Motor neuron (in vitro differentiated cells): ENCODE measurements at regions not wholly inside any gene's neighbourhood (a gene's known extent, or its start where the extent isn't known, plus 50 kb on each side); places are given as distances from the start of the nearest gene placed in this dataset.

Experiments used
- ATAC-seq, 8 experiments: fragments of 200-7000 bp; cut with Tn5 transposase; replicated peaks in 6 of 8; 2 replicates each; pipeline ENCODE4 v1.8.0; 2021; ENCODE audit warnings: mild to moderate bottlenecking in 8 of 8, moderate library complexity in 8 of 8
- H3K27ac ChIP-seq, 2 donors: fragments of 250-450 bp; sonication (Bioruptor Pico); 2 replicates each; pipeline ENCODE4 v1.9.0; 2021; ENCODE audit warnings: antibody characterized with exemption in 2 of 2, mild to moderate bottlenecking in 2 of 2, moderate library complexity in 1 of 2
- H3K4me1 ChIP-seq, 2 donors: fragments of 250-450 bp; sonication (Bioruptor Pico); replicated peaks in 1 of 2; 2 replicates each; pipeline ENCODE4 v1.6.1; 2021; ENCODE audit warnings: antibody characterized with exemption in 2 of 2, mild to moderate bottlenecking in 2 of 2, moderate library complexity in 1 of 2
- H3K4me3 ChIP-seq, 5 donors: fragments of 250-450 bp; sonication (Bioruptor Pico); 2 replicates each; pipeline ENCODE4 v1.9.0; 2021; ENCODE audit warnings: antibody characterized with exemption in 5 of 5, mild to moderate bottlenecking in 5 of 5, moderate library complexity in 4 of 5
- WGBS, 10 experiments: fragments of 450-650 bp; shearing (Covaris generic); methylation state at CpG; one replicate each; pipeline ENCODE4 v1.0.0; 2022; 5-methylcytosine and 5-hydroxymethylcytosine counted together
- in situ Hi-C, 9 experiments: fragments of 400-800 bp; cut with MboI; loops; one replicate each; pipeline ENCODE4 v1.15.0; 2021; ENCODE audit warnings: low sequenced_read_pairs in 9 of 9, low pct_unique_long_range_greater_than_20kb in 2 of 9; ENCODE audit not compliant: unreplicated experiment in 9 of 9

DNA sequence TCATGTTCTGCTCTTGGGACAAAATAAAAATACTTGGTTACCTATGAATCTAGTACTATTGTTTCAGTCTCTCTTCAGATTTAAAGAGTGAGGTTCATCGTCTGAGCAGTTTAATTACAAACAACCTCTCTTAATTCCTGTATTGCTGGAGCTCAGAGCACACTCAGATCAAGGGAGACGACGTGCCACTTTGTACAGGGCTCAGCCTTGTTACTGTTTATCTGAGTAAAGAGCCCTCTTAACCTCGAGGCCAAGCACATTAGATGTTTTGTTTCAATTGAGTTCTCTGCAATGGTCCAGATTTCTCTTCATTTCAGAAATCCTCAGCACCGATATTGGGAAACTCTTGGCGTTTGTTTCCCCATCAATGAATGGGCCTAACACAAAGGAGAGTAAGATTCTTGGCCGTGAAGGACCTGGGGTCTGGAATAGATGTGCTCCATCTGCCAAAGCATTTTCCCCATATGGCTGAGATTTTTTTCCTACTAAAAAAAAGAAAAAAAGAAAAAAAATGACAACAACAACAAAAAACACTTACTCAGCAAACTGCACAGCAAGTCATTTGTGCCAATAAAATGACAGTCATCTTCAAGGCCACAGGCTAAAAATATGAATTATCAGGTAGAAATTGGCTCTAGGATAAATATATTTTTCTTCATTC is 82.6 kb upstream of the CCN6 start:
- ATAC-seq = no peak
- in situ Hi-C loops = no loop called here
- Histone ChIP-seq H3K4me3 (no peak overlapping the region), H3K4me1 (peaks cover 17 to 18% of the 10 kb centered on the region in 2 donors), H3K27ac (no peak overlapping the region)
- WGBS, 10 experiments = 25 to 84% (median 76%) methylated on average over 1 to 7 of the region's 7 CpGs

DNA sequence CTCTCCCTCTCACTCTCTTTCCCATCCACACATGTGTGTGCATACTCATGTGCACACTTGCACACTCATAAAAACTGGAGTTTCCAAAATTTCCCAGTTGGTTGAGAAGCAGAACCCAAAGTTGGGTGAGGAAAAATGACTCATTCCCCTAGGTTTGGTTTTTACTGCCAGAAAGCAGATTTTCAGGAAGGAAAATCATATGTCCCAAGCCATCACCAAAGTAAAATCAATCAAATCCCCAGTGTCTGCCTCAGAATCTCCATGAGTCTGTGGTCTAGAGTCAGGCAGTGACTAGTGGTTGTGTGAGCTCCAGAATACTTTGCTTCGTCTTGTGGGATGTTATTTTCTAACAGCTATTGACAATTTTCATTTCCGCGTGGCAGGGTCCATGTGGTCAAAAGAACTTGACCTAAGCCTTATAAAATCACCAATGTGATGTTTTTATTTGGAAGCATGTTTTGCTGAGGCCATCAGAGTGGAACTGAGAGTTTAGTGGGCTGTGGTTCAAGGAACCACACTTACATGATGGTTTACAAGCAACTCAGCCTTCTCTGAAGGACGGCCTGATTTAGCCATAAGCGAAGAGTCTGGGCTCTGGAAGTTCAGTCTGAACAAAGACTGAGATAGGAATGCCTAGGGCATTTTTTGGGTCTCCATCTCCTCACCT is 81.9 kb upstream of the CCN6 start:
- H3K4me3 ChIP-seq = no peak overlapping the region
- H3K27ac ChIP-seq = no peak overlapping the region
- H3K4me1 ChIP-seq = peaks cover 17 to 18% of the 10 kb centered on the region in 2 donors
- WGBS, 10 experiments = 60 to 100% (median 92%) methylated on average over 1 to 5 of the region's 5 CpGs; no CpG with 5 or more reads in 3 of the 10 experiments
- ATAC-seq = no peak
- in situ Hi-C loops = no loop called here

DNA sequence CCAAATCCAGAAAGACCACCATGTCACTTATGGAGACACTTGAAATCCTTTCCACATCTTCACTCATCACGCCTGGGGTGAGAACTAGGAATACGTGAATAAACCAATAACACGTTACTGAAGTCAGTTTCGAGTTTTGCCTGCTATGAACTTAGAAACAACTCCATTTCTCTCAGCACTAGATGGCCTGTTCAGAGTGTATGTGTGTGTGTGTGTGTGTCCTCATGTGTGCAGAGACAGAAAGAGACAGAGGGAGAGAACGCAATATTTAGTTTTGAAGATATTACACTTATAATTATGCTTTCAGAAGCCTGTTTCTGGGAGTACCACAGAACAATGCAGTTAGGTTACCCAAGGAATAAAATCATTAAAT is 81.2 kb upstream of the CCN6 start:
- H3K4me3 ChIP-seq = no peak overlapping the region
- WGBS, 10 experiments = 43 to 100% (median 94%) methylated on average over 2 to 5 of the region's 5 CpGs; no CpG with 5 or more reads in 1 of the 10 experiments
- in situ Hi-C loops = no loop called here

DNA sequence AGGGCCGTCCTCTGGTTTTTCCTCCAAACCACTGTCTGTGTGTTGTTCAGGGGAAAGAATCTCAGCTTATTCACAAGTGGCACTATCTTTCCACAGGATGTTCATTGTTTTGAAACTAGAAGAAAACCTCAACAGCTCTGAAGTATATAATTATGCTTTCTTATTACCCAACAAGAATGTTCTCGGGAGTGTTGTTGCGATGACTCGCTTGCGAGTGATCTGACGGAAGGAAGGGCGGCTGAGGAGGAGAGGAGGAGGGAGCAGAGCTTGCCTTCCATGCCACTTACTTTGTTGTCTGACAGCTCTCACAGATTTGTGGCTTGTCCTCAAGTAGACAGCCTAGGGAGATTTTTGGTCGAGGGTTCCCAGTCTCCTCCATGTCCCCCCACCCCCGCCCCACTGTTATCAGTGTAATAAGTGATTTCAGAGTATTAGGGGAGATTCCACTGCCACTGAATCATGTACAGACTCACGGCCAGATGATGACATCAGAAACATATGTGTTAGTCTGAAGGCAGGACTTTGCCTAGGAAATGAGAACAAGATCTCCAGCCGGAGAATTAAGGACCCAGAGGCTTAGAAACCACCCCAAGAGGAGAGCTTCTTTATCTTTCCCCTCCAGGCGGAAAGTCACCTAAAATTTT is 80.7 kb upstream of the CCN6 start:
- Histone ChIP-seq H3K4me1 (peaks cover 18% of the 10 kb centered on the region in 2 donors), H3K4me3 (no peak overlapping the region), H3K27ac (peak overlapping the region in 1 of 2 donors; percentile 79)
- ATAC-seq = peak; percentile 36 to 93 (median 86)
- WGBS, 10 experiments = 0 to 100% (median 72%) methylated on average over 1 to 9 of the region's 12 CpGs
- in situ Hi-C loops = no loop called here

More for the DNA sequence above, 81.2 kb upstream of the CCN6 start:
- peak in 3 of 8 experiments; percentile 7 to 12 (median 8) for ATAC-seq
- Histone ChIP-seq H3K27ac (peak overlapping the region in 1 of 2 donors; percentile 79), H3K4me1 (peaks cover 17 to 18% of the 10 kb centered on the region in 2 donors)

DNA sequence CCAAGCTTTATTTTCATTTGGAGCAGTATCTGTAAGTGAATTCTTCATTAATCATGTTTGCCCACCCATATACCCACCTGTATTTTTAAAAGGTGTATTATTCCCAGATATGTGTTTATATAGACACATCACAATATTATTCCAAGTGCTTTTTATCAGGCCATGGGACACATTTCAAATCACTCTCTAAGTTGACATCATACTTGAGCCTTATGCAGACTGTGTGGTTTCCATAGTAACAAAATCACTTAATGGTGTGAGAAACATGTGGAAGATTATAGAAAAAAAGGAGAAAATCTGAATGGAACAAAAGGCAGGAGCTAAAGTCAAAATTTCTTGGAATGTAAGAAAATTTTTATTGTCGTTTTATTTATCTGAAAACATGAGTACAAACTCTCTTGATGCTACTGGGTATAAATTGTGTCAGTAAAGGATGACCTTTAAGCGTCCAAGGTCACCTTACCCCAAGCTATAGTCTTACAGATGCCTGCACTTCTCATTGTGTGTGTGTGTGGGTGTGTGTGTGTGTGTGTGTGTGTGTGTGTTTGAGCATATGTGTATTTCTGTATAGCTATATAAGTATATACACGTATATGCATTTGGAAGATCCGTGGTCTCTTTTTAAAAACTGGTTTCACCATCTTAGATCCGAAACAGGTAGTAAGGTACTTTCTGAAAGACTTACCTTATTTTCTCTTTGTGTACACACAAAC is 79.8 kb upstream of the CCN6 start:
- Histone ChIP-seq H3K4me1 (peaks cover 18 to 26% of the 10 kb centered on the region in 2 donors), H3K27ac (peak overlapping the region in 1 of 2 donors; percentile 79), H3K4me3 (no peak overlapping the region)
- peak in 6 of 8 experiments; percentile 5 to 73 (median 64) for ATAC-seq
- 38 to 100% (median 88%) methylated on average over 1 to 5 of the region's 5 CpGs for whole genome bisulfite sequencing, 10 experiments
- in situ Hi-C loops = no loop called here

DNA sequence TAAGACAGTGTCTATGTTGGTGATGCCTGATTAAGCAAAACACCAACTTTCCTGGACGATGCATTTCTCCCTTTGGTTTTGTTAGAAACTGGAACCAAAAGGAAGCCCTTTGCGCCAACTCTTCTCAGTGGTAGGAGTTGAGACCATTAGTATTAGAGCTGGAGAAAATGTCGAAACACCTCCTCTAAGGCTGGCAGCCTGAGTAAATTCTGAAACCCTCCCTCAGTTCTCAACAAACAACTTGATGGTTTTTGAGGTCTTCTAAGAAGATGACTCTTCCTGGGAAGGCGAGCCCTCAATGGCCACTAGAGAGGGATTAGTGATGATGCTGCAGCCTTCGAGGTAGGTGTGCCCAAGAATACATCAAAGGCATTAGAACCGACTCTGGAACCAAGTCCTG is 78.4 kb upstream of the CCN6 start:
- no peak for ATAC-seq
- in situ Hi-C loops = loop anchor here in 2 of 9 experiments (25.0 kb wide), 1 partner anchor 263 kb away; no protein-coding TSS in a partner anchor
- Histone ChIP-seq H3K4me3 (no peak overlapping the region), H3K27ac (no peak overlapping the region), H3K4me1 (peaks cover 18 to 26% of the 10 kb centered on the region in 2 donors)
- WGBS, 10 experiments = 70 to 94% (median 80%) methylated on average over 1 to 5 of the region's 6 CpGs; no CpG with 5 or more reads in 1 of the 10 experiments

DNA sequence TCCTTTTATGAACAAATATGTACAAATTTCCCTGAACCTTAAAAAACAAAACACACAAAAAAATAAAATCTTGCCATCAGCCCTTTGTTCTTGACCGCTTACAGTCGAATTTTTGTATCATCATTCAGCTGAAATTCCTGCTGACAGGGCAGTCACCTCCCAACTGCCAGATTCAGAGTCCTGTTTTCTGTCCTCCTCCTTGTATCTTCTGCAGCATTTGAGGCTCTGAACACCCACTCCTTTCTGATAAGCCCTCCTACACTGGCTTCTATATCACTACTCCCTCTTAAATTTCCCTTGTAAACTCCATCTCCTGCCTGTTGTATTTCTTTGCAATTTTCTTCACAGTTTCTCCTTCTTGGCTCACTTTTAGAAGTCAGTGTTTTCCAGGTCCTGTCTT is 77.8 kb upstream of the CCN6 start:
- in situ Hi-C loops = loop anchor here in 2 of 9 experiments (25.0 kb wide), 1 partner anchor 264 kb away; no protein-coding TSS in a partner anchor
- no peak for ATAC-seq
- no peak overlapping the region for H3K4me3 ChIP-seq
- WGBS, 10 experiments = 59 to 100% (median 88%) methylated on average over 2 of the region's 2 CpGs; no CpG with 5 or more reads in 1 of the 10 experiments
- peaks cover 21 to 27% of the 10 kb centered on the region in 2 donors for H3K4me1 ChIP-seq
- no peak overlapping the region for H3K27ac ChIP-seq

DNA sequence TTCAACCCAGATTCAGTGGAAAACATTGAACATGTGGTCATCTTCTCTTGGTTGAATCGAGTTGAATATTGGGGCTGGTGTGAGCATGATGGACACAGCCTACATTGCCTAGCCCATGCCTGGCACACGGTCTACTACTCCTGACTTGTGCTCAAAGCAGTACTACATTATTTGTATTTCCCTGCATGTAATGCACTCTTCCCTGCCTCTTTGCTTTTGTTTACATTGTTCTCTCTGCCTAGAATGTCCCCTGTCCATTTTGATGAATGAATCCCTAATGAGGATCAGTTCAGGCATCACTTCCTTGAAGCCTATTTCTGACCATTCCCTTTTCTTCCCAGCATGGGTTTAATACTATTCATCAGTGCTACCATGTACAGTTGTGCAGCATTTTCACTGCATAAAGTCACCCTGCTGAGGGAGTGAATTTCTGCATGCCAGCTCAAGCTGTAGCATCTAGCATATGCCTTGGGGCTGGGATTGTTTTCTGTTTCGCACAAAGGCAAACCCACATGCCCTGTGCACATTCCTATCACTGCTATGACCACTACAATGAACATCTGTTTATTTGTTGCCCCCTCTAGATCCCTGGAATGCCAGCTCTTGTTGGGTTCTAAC is 75.3 kb upstream of the CCN6 start:
- ATAC-seq = peak; percentile 61 to 96 (median 80)
- Histone ChIP-seq H3K27ac (no peak overlapping the region), H3K4me3 (no peak overlapping the region), H3K4me1 (peaks cover 17 to 23% of the 10 kb centered on the region in 2 donors)
- 0 to 100% (median 69%) methylated on average over 1 to 3 of the region's 3 CpGs; no CpG with 5 or more reads in 1 of the 10 experiments for WGBS, 10 experiments
- in situ Hi-C loops = loop anchor here in 2 of 9 experiments (25.0 kb wide), 1 partner anchor 266 kb away; no protein-coding TSS in a partner anchor

DNA sequence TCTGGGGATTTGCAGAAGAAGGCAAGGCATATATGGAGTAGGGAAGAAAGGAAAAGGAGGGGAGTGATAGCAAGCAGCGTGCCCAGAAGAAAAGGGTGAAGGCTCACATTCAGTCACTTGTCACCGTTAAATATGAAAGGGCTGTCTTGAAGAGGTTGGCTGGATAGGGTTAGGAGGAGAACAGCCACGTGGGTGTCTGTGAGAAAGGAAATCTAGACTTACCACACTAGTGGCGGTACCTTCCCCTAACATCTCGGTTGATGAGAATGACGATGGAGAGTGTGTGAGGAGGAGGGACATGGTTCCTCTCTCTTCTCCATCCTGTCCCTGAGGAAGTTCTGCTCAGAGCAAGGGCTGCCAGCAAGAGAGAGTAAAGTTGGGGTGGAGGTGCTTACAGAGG is 74.3 kb upstream of the CCN6 start:
- Histone ChIP-seq H3K4me1 (peaks cover 7 to 14% of the 10 kb centered on the region in 2 donors), H3K4me3 (no peak overlapping the region), H3K27ac (no peak overlapping the region)
- 29 to 100% (median 89%) methylated on average over 1 to 5 of the region's 6 CpGs; no CpG with 5 or more reads in 1 of the 10 experiments for WGBS, 10 experiments
- ATAC-seq = no peak
- in situ Hi-C loops = loop anchor here in 2 of 9 experiments (25.0 kb wide), 1 partner anchor 267 kb away; no protein-coding TSS in a partner anchor

DNA sequence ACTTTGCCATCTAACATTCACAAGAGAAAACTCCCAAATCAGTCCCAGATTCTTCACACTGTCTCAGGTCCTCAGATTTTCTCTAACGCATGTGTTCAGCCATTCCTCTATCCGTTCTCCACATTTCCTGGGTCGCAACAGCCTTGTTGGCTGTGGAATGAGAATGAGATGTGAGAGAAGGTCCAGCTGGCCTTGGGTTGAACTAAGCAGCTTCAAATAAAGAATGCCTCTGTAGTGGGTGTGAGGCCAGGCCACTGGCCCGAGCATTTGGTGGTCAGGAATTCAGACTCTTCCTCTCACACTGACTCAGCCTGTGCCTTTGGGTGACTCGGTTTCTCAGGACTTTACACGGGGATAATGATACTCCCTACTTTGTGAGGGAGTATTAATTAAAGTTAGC is 73.8 kb upstream of the CCN6 start:
- Histone ChIP-seq H3K4me1 (peaks cover 7 to 17% of the 10 kb centered on the region in 2 donors), H3K27ac (no peak overlapping the region), H3K4me3 (no peak overlapping the region)
- 0 to 100% (median 90%) methylated on average over 1 to 6 of the region's 6 CpGs; no CpG with 5 or more reads in 1 of the 10 experiments for WGBS, 10 experiments
- in situ Hi-C loops = loop anchor here in 2 of 9 experiments (25.0 kb wide), 1 partner anchor 268 kb away; no protein-coding TSS in a partner anchor
- ATAC-seq = no peak

DNA sequence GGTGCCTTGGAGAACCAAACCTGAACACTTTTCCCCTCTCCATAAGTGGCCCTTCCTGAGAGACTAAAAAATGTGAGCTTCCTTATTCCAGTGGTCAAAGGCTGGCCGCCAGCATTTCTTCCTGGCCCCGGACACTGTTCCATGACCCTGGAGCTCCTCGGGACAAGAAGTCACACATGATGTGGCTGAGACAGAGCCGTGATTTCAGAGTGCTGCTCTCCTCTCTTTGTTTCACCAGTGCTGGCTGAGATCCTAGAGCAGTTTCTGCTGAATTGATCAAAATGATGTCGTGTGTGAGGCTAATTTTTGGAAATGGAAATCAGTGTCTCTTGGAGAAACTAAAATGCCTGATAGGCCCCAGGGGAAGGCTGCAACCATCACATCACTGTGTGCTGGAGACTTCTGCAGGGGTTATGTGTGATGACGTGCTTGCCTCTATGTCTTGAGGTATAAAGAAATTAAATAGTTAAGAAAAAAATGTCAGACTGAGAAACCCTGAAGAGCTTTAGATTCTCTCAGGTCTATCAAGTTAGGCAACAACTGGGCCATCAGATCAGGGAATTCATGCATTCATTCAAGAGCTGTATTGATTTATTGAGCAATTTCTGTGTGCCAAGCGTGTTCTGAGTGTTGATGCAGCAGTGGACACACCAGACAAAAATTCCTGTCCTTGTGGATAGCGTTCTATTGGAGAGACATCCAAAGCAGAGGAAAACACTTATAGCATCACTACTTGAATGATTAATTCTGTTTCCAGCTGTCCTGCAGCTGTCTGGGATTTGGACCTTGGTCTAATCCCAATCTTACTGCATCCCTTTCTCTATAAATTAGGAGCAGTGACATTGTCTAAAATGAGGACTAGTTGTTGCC is 72.7 kb upstream of the CCN6 start:
- no peak overlapping the region for H3K27ac ChIP-seq
- in situ Hi-C loops = loop anchor here in 2 of 9 experiments (25.0 kb wide), 1 partner anchor 269 kb away; no protein-coding TSS in a partner anchor
- WGBS, 10 experiments = 0 to 100% (median 86%) methylated on average over 1 to 7 of the region's 8 CpGs; no CpG with 5 or more reads in 1 of the 10 experiments
- peak in 1 of 8 experiments; percentile 16 for ATAC-seq
- peaks cover 7 to 25% of the 10 kb centered on the region in 2 donors for H3K4me1 ChIP-seq
- H3K4me3 ChIP-seq = no peak overlapping the region
